Body of pancreas (tissue), 4 donors: ENCODE measurements at regions not wholly inside any gene's neighbourhood (a gene's known extent, or its start where the extent isn't known, plus 50 kb on each side); places are given as distances from the start of the nearest gene placed in this dataset.

Source experiments
- ATAC-seq: fragments of 150-250 bp; one replicate; pipeline ENCODE4 v1.9.1; 2016
- DNase-seq, 4 donors: peaks; one replicate each; pipeline ENCODE4 v3.0.0-alpha.2; 2019
- H3K27ac ChIP-seq, 4 donors: fragments of 200-600 bp; sonication (generic); 1 replicate in 3 of 4; 2 replicates in 1 of 4; pipeline versions ENCODE4 v1.5.1 to v1.6.1; 2016 to 2019; ENCODE audit warnings: mild to moderate bottlenecking in 1 of 4, mixed read lengths in 1 of 4, moderate library complexity in 1 of 4
- H3K27me3 ChIP-seq, 2 donors: fragments of 200-600 bp; sonication (generic); one replicate each; pipeline ENCODE4 v1.6.0; 2016; ENCODE audit warnings: mild to moderate bottlenecking in 1 of 2
- H3K36me3 ChIP-seq, 2 donors: fragments of 200-600 bp; sonication (generic); replicated peaks in 1 of 2; 2 replicates each; pipeline ENCODE4 v1.5.1; 2016; ENCODE audit warnings: low read depth in 2 of 2; ENCODE audit not compliant: insufficient read depth in 1 of 2
- H3K4me1 ChIP-seq: fragments of 200-600 bp; sonication (generic); one replicate; pipeline ENCODE4 v1.6.0; 2016
- H3K4me3 ChIP-seq, 2 donors: fragments of 200-600 bp; sonication (generic); 1 replicate in 1 of 2; 2 replicates in 1 of 2; pipeline ENCODE4 v1.5.1; 2016 to 2019
- H3K9me3 ChIP-seq, 3 donors: fragments of 200-600 bp; sonication (generic); 1 replicate in 2 of 3; 2 replicates in 1 of 3; pipeline ENCODE4 v1.5.1; 2016
- CTCF ChIP-seq, 7 experiments: fragments of 450-650 bp in 4 of 7; fragments of 200-600 bp in 3 of 7; sonication (generic) in 3 of 7; IDR thresholded peaks; one replicate each; pipeline ENCODE4 v1.5.1; 2016 to 2019; ENCODE audit warnings: antibody characterized with exemption in 7 of 7
- POLR2A ChIP-seq, 3 donors: fragments of 450-650 bp; IDR thresholded peaks; one replicate each; pipeline ENCODE4 v1.6.1; 2016; ENCODE audit warnings: antibody characterized with exemption in 3 of 3, mild to moderate bottlenecking in 2 of 3
- WGBS, 2 donors: methylation state at CpG; one replicate each; pipeline ENCODE4 v1.1.5; 2017; 5-methylcytosine and 5-hydroxymethylcytosine counted together
- intact Hi-C: fragments of 100-400 bp; cut with DNase I; formaldehyde crosslinking; loops from one replicate; pipeline ENCODE4 v1.15.1; 2023

DNA sequence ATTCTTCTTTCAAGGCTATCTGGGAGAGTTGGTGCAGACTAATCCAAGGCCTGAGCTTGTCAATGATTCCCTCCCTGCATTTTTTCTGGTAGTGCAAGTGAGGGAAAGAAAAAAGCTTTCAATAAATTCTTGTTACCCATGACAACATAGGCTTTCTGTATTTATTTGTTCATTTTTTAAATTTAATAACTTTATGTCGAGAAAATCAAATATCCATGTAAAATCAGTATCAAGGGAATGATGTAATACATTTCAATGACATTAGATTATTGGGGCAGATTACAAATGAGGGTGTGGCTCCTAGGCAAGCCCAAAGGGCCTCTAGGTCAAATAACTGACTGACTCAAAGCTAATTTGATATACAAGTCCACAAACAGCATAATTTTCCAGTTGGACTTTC is 104.0 kb downstream of the GJA1 start:
- Histone ChIP-seq H3K27ac (peak overlapping the region in 2 of 4 donors; percentile 2 to 17), H3K9me3 (no peaks in the 10 kb centered on the region), H3K4me3 (no peak overlapping the region), H3K36me3 (no peaks in the 10 kb centered on the region), H3K4me1 (peaks cover 11% of the 10 kb centered on the region), H3K27me3 (no peaks in the 10 kb centered on the region)
- no peak for TF ChIP-seq POLR2A (IDR thresholded peaks at IDR 0.05)
- TF ChIP-seq CTCF (IDR thresholded peaks at IDR 0.05): no peak
- intact Hi-C loops: no loop called here
- 20 to 32% methylated on average over 1 of the region's 1 CpG for WGBS, 2 donors
- no peak for DNase-seq
- no peak for ATAC-seq

GRCh38 chr6:121540210-121540609 is 104.8 kb downstream of the GJA1 start:
- H3K4me1 ChIP-seq: peaks cover 11% of the 10 kb centered on the region
- DNase-seq: no peak
- 74 to 89% methylated on average over 2 of the region's 2 CpGs for WGBS, 2 donors
- H3K27ac ChIP-seq: no peak overlapping the region
- intact Hi-C loops: no loop called here
- TF ChIP-seq POLR2A (IDR thresholded peaks at IDR 0.05) (no peak), CTCF (IDR thresholded peaks at IDR 0.05) (no peak)
- no peaks in the 10 kb centered on the region for H3K9me3 ChIP-seq
- H3K36me3 ChIP-seq: no peaks in the 10 kb centered on the region
- H3K27me3 ChIP-seq: no peaks in the 10 kb centered on the region
- no peak for ATAC-seq
- no peak overlapping the region for H3K4me3 ChIP-seq

- no peak for TF ChIP-seq CTCF (IDR thresholded peaks at IDR 0.05)
- no peak for TF ChIP-seq POLR2A (IDR thresholded peaks at IDR 0.05)
These were observed 109.2 kb downstream of the GJA1 start for GRCh38 chr6:121544691-121545090.

DNA sequence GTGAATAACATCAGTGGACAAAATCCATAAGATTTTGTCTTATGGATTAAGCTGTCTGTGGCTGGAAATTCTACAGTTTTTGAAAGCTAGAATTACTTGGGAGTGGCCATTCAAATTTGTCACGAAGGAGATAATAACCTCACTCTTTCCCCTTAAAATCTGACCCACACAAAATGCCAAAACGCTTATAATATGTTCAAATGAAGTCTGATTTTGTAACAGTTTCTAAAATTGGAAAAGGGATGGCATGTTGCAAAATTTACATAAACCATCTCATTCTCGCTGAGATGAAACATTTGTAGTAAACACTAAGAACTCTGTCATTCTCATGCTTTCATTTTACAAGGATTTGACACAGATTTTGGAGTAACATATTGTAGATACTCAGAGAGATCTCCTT is 112.7 kb downstream of the GJA1 start:
- no peaks in the 10 kb centered on the region for H3K36me3 ChIP-seq
- WGBS, 2 donors: 60 to 68% methylated on average over 3 of the region's 3 CpGs
- intact Hi-C loops: no loop called here
- TF ChIP-seq POLR2A (IDR thresholded peaks at IDR 0.05): no peak
- no peak for ATAC-seq
- no peak for DNase-seq
- H3K4me1 ChIP-seq: no peaks in the 10 kb centered on the region
- H3K9me3 ChIP-seq: no peaks in the 10 kb centered on the region
- H3K27ac ChIP-seq: no peak overlapping the region
- no peak overlapping the region for H3K4me3 ChIP-seq
- H3K27me3 ChIP-seq: no peaks in the 10 kb centered on the region

More at GRCh38 chr6:121544691-121545090, 109.2 kb downstream of the GJA1 start:
- H3K36me3 ChIP-seq: no peaks in the 10 kb centered on the region
- no peak overlapping the region for H3K27ac ChIP-seq
- no peak overlapping the region for H3K4me3 ChIP-seq
- H3K9me3 ChIP-seq: no peaks in the 10 kb centered on the region
- DNase-seq (no peak), ATAC-seq (no peak)
- peaks cover 3% of the 10 kb centered on the region for H3K4me1 ChIP-seq
- H3K27me3 ChIP-seq: no peaks in the 10 kb centered on the region
- 77 to 83% methylated on average over 4 of the region's 4 CpGs for WGBS, 2 donors
- intact Hi-C loops: no loop called here

DNA sequence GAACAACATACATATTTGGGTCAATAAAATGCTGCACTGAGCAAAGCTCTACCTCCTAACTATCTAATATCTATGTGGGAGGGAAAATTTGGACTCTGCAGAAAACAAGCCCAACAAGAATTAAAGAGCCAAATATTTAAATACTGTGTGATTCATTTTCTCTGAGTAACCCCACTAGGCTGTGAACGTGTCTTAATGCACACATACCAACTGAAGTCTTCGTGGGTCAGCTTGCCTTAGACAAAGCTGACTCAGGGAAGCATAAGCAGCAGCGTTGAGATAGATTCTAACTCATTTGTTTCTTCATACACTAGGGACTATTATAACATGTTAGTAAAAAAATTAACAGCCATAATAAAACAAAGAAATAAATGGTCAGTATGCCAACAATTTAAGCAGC is 114.3 kb downstream of the GJA1 start:
- WGBS, 2 donors: 48 to 62% methylated on average over 3 of the region's 3 CpGs

More for the DNA sequence above, 114.3 kb downstream of the GJA1 start:
- no peak overlapping the region for H3K27ac ChIP-seq
- no peak overlapping the region for H3K4me3 ChIP-seq
- H3K9me3 ChIP-seq: no peaks in the 10 kb centered on the region
- ATAC-seq: no peak
- no peaks in the 10 kb centered on the region for H3K36me3 ChIP-seq
- H3K27me3 ChIP-seq: no peaks in the 10 kb centered on the region
- no peak for TF ChIP-seq POLR2A (IDR thresholded peaks at IDR 0.05)
- no peak for TF ChIP-seq CTCF (IDR thresholded peaks at IDR 0.05)
- no peak for DNase-seq
- intact Hi-C loops: no loop called here
- no peaks in the 10 kb centered on the region for H3K4me1 ChIP-seq
